MG63 (cell line): ENCODE measurements at regions not wholly inside any gene's neighbourhood (a gene's known extent, or its start where the extent isn't known, plus 50 kb on each side); places are given as distances from the start of the nearest gene placed in this dataset.

Experiments
- DNase-seq: peaks from one replicate; pipeline ENCODE4 v3.0.0-alpha.2; 2020
- H3K27me3 ChIP-seq: fragments of 250-450 bp; sonication (Bioruptor Pico); 2 replicates; pipeline ENCODE4 v1.5.1; 2020; ENCODE audit warnings: mild to moderate bottlenecking, moderate library complexity
- H3K36me3 ChIP-seq: fragments of 250-450 bp; sonication (Bioruptor Pico); 2 replicates; pipeline ENCODE4 v1.5.1; 2020; ENCODE audit warnings: mild to moderate bottlenecking, moderate library complexity
- H3K4me3 ChIP-seq: fragments of 250-450 bp; sonication (Bioruptor Pico); 2 replicates; pipeline ENCODE4 v1.5.1; 2020; ENCODE audit warnings: mild to moderate bottlenecking, moderate library complexity
- H3K9me3 ChIP-seq: fragments of 250-450 bp; sonication (Bioruptor Pico); 2 replicates; pipeline ENCODE4 v1.5.1; 2020; ENCODE audit warnings: mild to moderate bottlenecking, moderate library complexity

- no peaks in the 10 kb centered on the region for H3K36me3 ChIP-seq
- no peak for DNase-seq
- H3K4me3 ChIP-seq = no peak overlapping the region
- H3K9me3 ChIP-seq = no peaks in the 10 kb centered on the region
- H3K27me3 ChIP-seq = no peaks in the 10 kb centered on the region
Measured at GRCh38 chr14:97219431-97220017, 422.3 kb downstream of the VRK1 start.

GRCh38 chr14:97221572-97222285 is 424.5 kb downstream of the VRK1 start:
- no peaks in the 10 kb centered on the region for H3K27me3 ChIP-seq

GRCh38 chr14:97224016-97224415 is 426.8 kb downstream of the VRK1 start:
- no peaks in the 10 kb centered on the region for H3K9me3 ChIP-seq
- no peaks in the 10 kb centered on the region for H3K36me3 ChIP-seq
- no peaks in the 10 kb centered on the region for H3K27me3 ChIP-seq
- no peak overlapping the region for H3K4me3 ChIP-seq
- no peak for DNase-seq

More at GRCh38 chr14:97221572-97222285, 424.5 kb downstream of the VRK1 start:
- Histone ChIP-seq H3K36me3 (no peaks in the 10 kb centered on the region), H3K4me3 (no peak overlapping the region), H3K9me3 (no peaks in the 10 kb centered on the region)
- no peak for DNase-seq

- DNase-seq = no peak
- H3K4me3 ChIP-seq = no peak overlapping the region
- H3K27me3 ChIP-seq = no peaks in the 10 kb centered on the region
Measured at GRCh38 chr14:97230051-97230450, 432.9 kb downstream of the VRK1 start.

GRCh38 chr14:97233319-97233985 is 436.3 kb downstream of the VRK1 start:
- H3K36me3 ChIP-seq = no peaks in the 10 kb centered on the region
- no peaks in the 10 kb centered on the region for H3K27me3 ChIP-seq
- H3K9me3 ChIP-seq = no peaks in the 10 kb centered on the region
- no peak for DNase-seq
- H3K4me3 ChIP-seq = no peak overlapping the region

More at GRCh38 chr14:97230051-97230450, 432.9 kb downstream of the VRK1 start:
- Histone ChIP-seq H3K36me3 (no peaks in the 10 kb centered on the region), H3K9me3 (no peaks in the 10 kb centered on the region)

GRCh38 chr14:97246648-97247047 is 449.5 kb downstream of the VRK1 start:
- DNase-seq = no peak
- H3K4me3 ChIP-seq = no peak overlapping the region

GRCh38 chr14:97248973-97249372 is 451.8 kb downstream of the VRK1 start:
- Histone ChIP-seq H3K36me3 (no peaks in the 10 kb centered on the region), H3K4me3 (no peak overlapping the region), H3K9me3 (no peaks in the 10 kb centered on the region), H3K27me3 (no peaks in the 10 kb centered on the region)
- DNase-seq = no peak

More at GRCh38 chr14:97246648-97247047, 449.5 kb downstream of the VRK1 start:
- no peaks in the 10 kb centered on the region for H3K36me3 ChIP-seq
- no peaks in the 10 kb centered on the region for H3K9me3 ChIP-seq
- no peaks in the 10 kb centered on the region for H3K27me3 ChIP-seq

- no peaks in the 10 kb centered on the region for H3K9me3 ChIP-seq
- no peak overlapping the region for H3K4me3 ChIP-seq
- H3K27me3 ChIP-seq = no peaks in the 10 kb centered on the region
- H3K36me3 ChIP-seq = no peaks in the 10 kb centered on the region
- DNase-seq = no peak
Measured at GRCh38 chr14:97250931-97251330, 453.7 kb downstream of the VRK1 start.

GRCh38 chr14:97251491-97252155 is 454.4 kb downstream of the VRK1 start:
- no peak for DNase-seq
- Histone ChIP-seq H3K27me3 (no peaks in the 10 kb centered on the region), H3K36me3 (no peaks in the 10 kb centered on the region), H3K4me3 (no peak overlapping the region), H3K9me3 (no peaks in the 10 kb centered on the region)

GRCh38 chr14:97253756-97254155 is 456.6 kb downstream of the VRK1 start:
- no peak overlapping the region for H3K4me3 ChIP-seq
- H3K36me3 ChIP-seq = no peaks in the 10 kb centered on the region
- H3K27me3 ChIP-seq = no peaks in the 10 kb centered on the region
- no peak for DNase-seq
- no peaks in the 10 kb centered on the region for H3K9me3 ChIP-seq

- no peaks in the 10 kb centered on the region for H3K36me3 ChIP-seq
- H3K27me3 ChIP-seq = no peaks in the 10 kb centered on the region
- no peak for DNase-seq
- H3K4me3 ChIP-seq = no peak overlapping the region
- H3K9me3 ChIP-seq = no peaks in the 10 kb centered on the region
Measured at GRCh38 chr14:97262336-97262735, 465.2 kb downstream of the VRK1 start.

GRCh38 chr14:97264516-97265230 is 467.5 kb downstream of the VRK1 start:
- DNase-seq = peak; percentile 60
- Histone ChIP-seq H3K4me3 (no peak overlapping the region), H3K27me3 (no peaks in the 10 kb centered on the region)

GRCh38 chr14:97266653-97267052 is 469.5 kb downstream of the VRK1 start:
- DNase-seq = peak; percentile 44
- Histone ChIP-seq H3K9me3 (no peaks in the 10 kb centered on the region), H3K36me3 (no peaks in the 10 kb centered on the region), H3K27me3 (no peaks in the 10 kb centered on the region), H3K4me3 (no peak overlapping the region)

More at GRCh38 chr14:97264516-97265230, 467.5 kb downstream of the VRK1 start:
- no peaks in the 10 kb centered on the region for H3K9me3 ChIP-seq
- no peaks in the 10 kb centered on the region for H3K36me3 ChIP-seq

GRCh38 chr14:97267509-97267908 is 470.3 kb downstream of the VRK1 start:
- no peaks in the 10 kb centered on the region for H3K36me3 ChIP-seq
- peak; percentile 10 for DNase-seq
- no peaks in the 10 kb centered on the region for H3K9me3 ChIP-seq
- no peak overlapping the region for H3K4me3 ChIP-seq
- no peaks in the 10 kb centered on the region for H3K27me3 ChIP-seq

- Histone ChIP-seq H3K27me3 (no peaks in the 10 kb centered on the region), H3K9me3 (no peaks in the 10 kb centered on the region), H3K4me3 (no peak overlapping the region), H3K36me3 (no peaks in the 10 kb centered on the region)
- DNase-seq = no peak
Measured at GRCh38 chr14:97268097-97268496, 470.9 kb downstream of the VRK1 start.

- Histone ChIP-seq H3K36me3 (no peaks in the 10 kb centered on the region), H3K4me3 (no peak overlapping the region), H3K9me3 (no peaks in the 10 kb centered on the region), H3K27me3 (no peaks in the 10 kb centered on the region)
- DNase-seq = no peak
Measured at GRCh38 chr14:97270308-97270707, 473.1 kb downstream of the VRK1 start.
